GM19395 (cell line): ENCODE measurements at regions not wholly inside any gene's neighbourhood (a gene's known extent, or its start where the extent isn't known, plus 50 kb on each side); places are given as distances from the start of the nearest gene placed in this dataset.
"Not testable (repeated sequence)": the region's sequence is repeated elsewhere in the genome, so short reads cannot be mapped to it uniquely, and the experiment has no call there.

ENCODE experiments used
- ATAC-seq: cut with Tn5 transposase; IDR thresholded peaks from one replicate; pipeline ENCODE4 v1.9.1; 2021; ENCODE audit warnings: mild to moderate bottlenecking, moderate library complexity; ENCODE audit not compliant: unreplicated experiment

GRCh38 chr5:52603778-52604554, 183.8 kb upstream of the ITGA1 start:
- no peak for ATAC-seq

GRCh38 chr5:52605317-52606313, 182.1 kb upstream of the ITGA1 start:
- ATAC-seq = no peak

GRCh38 chr5:52607227-52607824, 180.4 kb upstream of the ITGA1 start:
- ATAC-seq = no peak

GRCh38 chr5:52620315-52620714, 167.4 kb upstream of the ITGA1 start:
- ATAC-seq = no peak

- ATAC-seq = no peak
Measured at GRCh38 chr5:52623291-52623690, 164.4 kb upstream of the ITGA1 start.

GRCh38 chr5:52624291-52624690, 163.4 kb upstream of the ITGA1 start:
- no peak for ATAC-seq

- no peak for ATAC-seq
Measured at GRCh38 chr5:52626312-52626711, 161.4 kb upstream of the ITGA1 start.

GRCh38 chr5:52627740-52628139, 160.0 kb upstream of the ITGA1 start:
- ATAC-seq = no peak

- no peak for ATAC-seq
Measured at GRCh38 chr5:52632281-52632680, 155.4 kb upstream of the ITGA1 start.

- not testable (repeated sequence) for ATAC-seq
Measured at GRCh38 chr5:52634171-52634570, 153.5 kb upstream of the ITGA1 start.

GRCh38 chr5:52638732-52639131, 149.0 kb upstream of the ITGA1 start:
- no peak for ATAC-seq

GRCh38 chr5:52648726-52649125, 139.0 kb upstream of the ITGA1 start:
- ATAC-seq = no peak

GRCh38 chr5:52655163-52655562, 132.6 kb upstream of the ITGA1 start:
- ATAC-seq = no peak

GRCh38 chr5:52656569-52657246, 131.0 kb upstream of the ITGA1 start:
- no peak for ATAC-seq

- ATAC-seq = no peak
Measured at GRCh38 chr5:52657247-52657645, 130.5 kb upstream of the ITGA1 start.

- ATAC-seq = no peak
Measured at GRCh38 chr5:52658246-52658645, 129.5 kb upstream of the ITGA1 start.

GRCh38 chr5:52660621-52661020, 127.1 kb upstream of the ITGA1 start:
- ATAC-seq = no peak

GRCh38 chr5:52661903-52662595, 125.7 kb upstream of the ITGA1 start:
- ATAC-seq = no peak

GRCh38 chr5:52665559-52665958, 122.2 kb upstream of the ITGA1 start:
- ATAC-seq = no peak

GRCh38 chr5:52668139-52668538, 119.6 kb upstream of the ITGA1 start:
- ATAC-seq = no peak
